Breast epithelium (tissue), 3 donors: ENCODE measurements at regions not wholly inside any gene's neighbourhood (a gene's known extent, or its start where the extent isn't known, plus 50 kb on each side); places are given as distances from the start of the nearest gene placed in this dataset.

Experiments used
- CTCF ChIP-seq, 3 donors: fragments of 450-650 bp; IDR thresholded peaks; one replicate each; pipeline ENCODE4 v1.5.1; 2016 to 2017; ENCODE audit warnings: antibody characterized with exemption in 3 of 3, mild to moderate bottlenecking in 3 of 3, moderate library complexity in 3 of 3
- POLR2A ChIP-seq: fragments of 450-650 bp; IDR thresholded peaks from one replicate; pipeline ENCODE4 v1.6.1; 2016; ENCODE audit warnings: antibody characterized with exemption, mild to moderate bottlenecking, moderate library complexity

- TF ChIP-seq CTCF (IDR thresholded peaks at IDR 0.05) (no peak), POLR2A (no peak)
These were observed 242.6 kb downstream of the BTG1 start for GRCh38 chr12:91902860-91903683.
